IMR-90 (cell line): ENCODE measurements at regions not wholly inside any gene's neighbourhood (a gene's known extent, or its start where the extent isn't known, plus 50 kb on each side); places are given as distances from the start of the nearest gene placed in this dataset.

Source experiments
- ATAC-seq: fragments of 200-7000 bp; cut with Tn5 transposase; 2 replicates; pipeline ENCODE4 v1.9.1; 2020; ENCODE audit warnings: low read depth, mild to moderate bottlenecking, moderate library complexity
- BruUV-seq: library from RNA; stranded (reverse); fragments of 400-500 nt; replicated peaks from 2 replicates; lab custom pipeline; 2021; lab: Mats Ljungman, UMichigan
- CTCF ChIA-PET: fragments of 300-600 bp; formaldehyde crosslinking; extraction: SDS; loops from one replicate; lab custom pipeline; 2021; ENCODE audit warnings: antibody characterized with exemption; lab: Yijun Ruan, JAX
- POLR2A ChIA-PET: fragments of 300-600 bp; sonication (Branson Sonifier 250); formaldehyde crosslinking; loops from one replicate; lab custom pipeline; 2022; ENCODE audit warnings: antibody characterized with exemption; ENCODE audit not compliant: unreplicated experiment; lab: Charles Lee
- DNase-seq: peaks from one replicate; pipeline ENCODE4 v3.0.0; 2013
- H2AFZ ChIP-seq: replicated peaks from 2 replicates; pipeline ENCODE3; 2013; ENCODE audit warnings: low read length, mild to moderate bottlenecking; ENCODE audit not compliant: poor library complexity
- H2AK5ac ChIP-seq: 2 replicates; pipeline ENCODE4 v1.6.1; 2013; ENCODE audit warnings: low read depth, low read length, inconsistent platforms
- H2AK9ac ChIP-seq: replicated peaks from 2 replicates; pipeline ENCODE3; 2013; ENCODE audit warnings: mild to moderate bottlenecking, low read depth, low read length, moderate library complexity; ENCODE audit not compliant: poor library complexity
- H2BK120ac ChIP-seq: 2 replicates; pipeline ENCODE4 v1.6.1; 2013; ENCODE audit warnings: low read depth, low read length, inconsistent platforms
- H2BK15ac ChIP-seq: 3 replicates; pipeline ENCODE4 v1.6.1; 2013; ENCODE audit warnings: low read depth, low read length, inconsistent platforms
- H2BK20ac ChIP-seq: 2 replicates; pipeline ENCODE4 v1.6.1; 2013; ENCODE audit warnings: low read depth, mild to moderate bottlenecking, inconsistent platforms, low read length, moderate library complexity
- H2BK5ac ChIP-seq: 2 replicates; pipeline ENCODE4 v1.6.1; 2013; ENCODE audit warnings: mild to moderate bottlenecking, low read depth, low read length, inconsistent platforms; ENCODE audit not compliant: poor library complexity, severe bottlenecking
- H3K14ac ChIP-seq: replicated peaks from 2 replicates; pipeline ENCODE4 v1.6.1; 2013; ENCODE audit warnings: low read depth, low read length, inconsistent platforms
- H3K18ac ChIP-seq: 2 replicates; pipeline ENCODE4 v1.6.1; 2013; ENCODE audit warnings: low read depth, low read length, control low read depth
- H3K23ac ChIP-seq: 2 replicates; pipeline ENCODE4 v1.6.1; 2013; ENCODE audit warnings: low read depth, low read length, inconsistent platforms
- H3K27ac ChIP-seq: 2 replicates; pipeline ENCODE4 v1.5.1; 2013; ENCODE audit warnings: mild to moderate bottlenecking, control low read depth, low read length; ENCODE audit not compliant: insufficient read depth
- H3K27me3 ChIP-seq: 2 replicates; pipeline ENCODE4 v1.6.1; 2013; ENCODE audit warnings: low read length; ENCODE audit not compliant: control insufficient read depth, insufficient read depth
- H3K36me3 ChIP-seq: 2 replicates; pipeline ENCODE4 v1.6.1; 2013; ENCODE audit warnings: low read length, mixed read lengths; ENCODE audit not compliant: control insufficient read depth, insufficient read depth
- H3K4ac ChIP-seq: 2 replicates; pipeline ENCODE4 v1.6.1; 2013; ENCODE audit warnings: low read depth, low read length, inconsistent platforms
- H3K4me1 ChIP-seq: 2 replicates; pipeline ENCODE4 v1.6.1; 2013; ENCODE audit warnings: low read length, mixed read lengths; ENCODE audit not compliant: control insufficient read depth, insufficient read depth
- H3K4me2 ChIP-seq: 2 replicates; pipeline ENCODE4 v1.6.1; 2013; ENCODE audit warnings: low read depth, mild to moderate bottlenecking, control low read depth, low read length, moderate library complexity
- H3K4me3 ChIP-seq: 2 replicates; pipeline ENCODE4 v1.5.1; 2013; ENCODE audit warnings: low read depth, mild to moderate bottlenecking, control low read depth, low read length, moderate library complexity; ENCODE audit not compliant: insufficient read depth
- H3K56ac ChIP-seq: 2 replicates; pipeline ENCODE4 v1.6.1; 2013; ENCODE audit warnings: low read length, inconsistent platforms; ENCODE audit not compliant: insufficient read depth; ENCODE audit errors: extremely low read depth
- H3K79me1 ChIP-seq, 2 experiments: 2 replicates each; pipeline ENCODE4 v1.6.1; 2013; ENCODE audit warnings: low read length in 2 of 2, inconsistent platforms in 1 of 2, low read depth in 1 of 2
- H3K9ac ChIP-seq: 2 replicates; pipeline ENCODE4 v1.6.1; 2013; ENCODE audit warnings: low read depth, low read length, control low read depth
- H3K9me1 ChIP-seq: 2 replicates; pipeline ENCODE4 v1.6.1; 2013; ENCODE audit warnings: low read length, inconsistent platforms; ENCODE audit not compliant: insufficient read depth
- H3K9me3 ChIP-seq: 2 replicates; pipeline ENCODE4 v1.6.1; 2013; ENCODE audit warnings: low read length; ENCODE audit not compliant: control insufficient read depth, insufficient read depth
- H4K20me1 ChIP-seq: 2 replicates; pipeline ENCODE4 v1.6.1; 2013; ENCODE audit warnings: low read length, inconsistent platforms; ENCODE audit not compliant: insufficient read depth
- H4K5ac ChIP-seq: 2 replicates; pipeline ENCODE4 v1.6.1; 2013; ENCODE audit warnings: mild to moderate bottlenecking, low read depth, low read length, control low read depth
- H4K8ac ChIP-seq, 2 experiments: 2 replicates each; pipeline ENCODE4 v1.6.1; 2013; ENCODE audit warnings: low read depth in 2 of 2, low read length in 2 of 2, control low read depth in 1 of 2, inconsistent platforms in 1 of 2
- H4K91ac ChIP-seq: 2 replicates; pipeline ENCODE4 v1.6.1; 2013; ENCODE audit warnings: low read depth, low read length, inconsistent platforms; ENCODE audit not compliant: insufficient read depth
- CTCF ChIP-seq: conservative IDR thresholded peaks from 2 replicates; pipeline ENCODE4 v1.5.1; 2012; ENCODE audit warnings: mild to moderate bottlenecking, low read depth, low read length, improper control_type of control experiment
- WGBS, 2 experiments: methylation state at CpG; one replicate each; pipeline versions ENCODE4 v1.1.5 to v1.1.7; 2013; ENCODE audit warnings: missing lambda C conversion rate in 2 of 2; ENCODE audit not compliant: insufficient read length in 1 of 2; ENCODE audit errors: extremely low coverage in 2 of 2; 5-methylcytosine and 5-hydroxymethylcytosine counted together
- dilution Hi-C: fragments of 300-500 bp; cut with HindIII; formaldehyde crosslinking; loops from one replicate; pipeline ENCODE4 v1.14.3; 2018; ENCODE audit warnings: low sequenced_read_pairs; ENCODE audit not compliant: unreplicated experiment
- in situ Hi-C: fragments of 300-500 bp; cut with MboI; formaldehyde crosslinking; loops from 3 replicates; pipeline ENCODE4 v1.14.3; 2019; ENCODE audit warnings: low sequenced_read_pairs, inconsistent platforms, mixed read lengths
- intact Hi-C: fragments of 100-400 bp; cut with micrococcal nuclease; formaldehyde crosslinking; loops from 2 replicates; pipeline ENCODE4 v1.10.0; 2022

GRCh38 chr5:158492841-158493242 lies 606.9 kb downstream of the EBF1 start:
- Histone ChIP-seq H3K56ac (no peak overlapping the region), H3K9me3 (no peaks in the 10 kb centered on the region), H2BK15ac (no peak overlapping the region), H3K4me1 (no peaks in the 10 kb centered on the region), H2BK5ac (no peak overlapping the region), H2BK120ac (no peak overlapping the region), H2BK20ac (no peak overlapping the region), H4K91ac (no peak overlapping the region), H3K23ac (no peak overlapping the region), H3K4ac (no peak overlapping the region), H3K27ac (no peak overlapping the region), H4K8ac (no peak overlapping the region), H2AK5ac (no peak overlapping the region), H3K14ac (no peak overlapping the region), H3K36me3 (no peaks in the 10 kb centered on the region), H3K9ac (no peak overlapping the region), H3K27me3 (no peaks in the 10 kb centered on the region), H3K9me1 (no peaks in the 10 kb centered on the region), H2AK9ac (no peak overlapping the region), H4K5ac (no peak overlapping the region), H2AFZ (no peak overlapping the region), H4K20me1 (no peaks in the 10 kb centered on the region), H3K79me1 (no peaks in the 10 kb centered on the region), H3K4me3 (no peak overlapping the region), H3K4me2 (no peak overlapping the region), H3K18ac (no peak overlapping the region)
- no peak for TF ChIP-seq CTCF
- BruUV-seq, result no TSS peak
- intact Hi-C loops (no loop called here), dilution Hi-C loops (no loop called here), in situ Hi-C loops (no loop called here)
- WGBS, 2 experiments, result no CpG with 5 or more reads among the region's 3 CpGs
- POLR2A ChIA-PET, result no interaction called here
- CTCF ChIA-PET, result no interaction called here
- ATAC-seq, result no peak
- DNase-seq, result no peak
